B cell (primary cell): ENCODE measurements at regions not wholly inside any gene's neighbourhood (a gene's known extent, or its start where the extent isn't known, plus 50 kb on each side); places are given as distances from the start of the nearest gene placed in this dataset.

Source experiments
- EZH2 ChIP-seq: IDR thresholded peaks from 2 replicates; pipeline ENCODE4 v1.6.1; 2012; ENCODE audit warnings: borderline replicate concordance, low read depth, mild to moderate bottlenecking, moderate library complexity, low read length; ENCODE audit not compliant: insufficient read depth, poor library complexity, severe bottlenecking
- TF ChIP-seq, protein P1 (sequence below): fragments of 200-600 bp; IDR thresholded peaks from one replicate; pipeline ENCODE4 v1.8.0; 2022; ENCODE audit warnings: antibody characterized with exemption, mild to moderate bottlenecking

DNA sequence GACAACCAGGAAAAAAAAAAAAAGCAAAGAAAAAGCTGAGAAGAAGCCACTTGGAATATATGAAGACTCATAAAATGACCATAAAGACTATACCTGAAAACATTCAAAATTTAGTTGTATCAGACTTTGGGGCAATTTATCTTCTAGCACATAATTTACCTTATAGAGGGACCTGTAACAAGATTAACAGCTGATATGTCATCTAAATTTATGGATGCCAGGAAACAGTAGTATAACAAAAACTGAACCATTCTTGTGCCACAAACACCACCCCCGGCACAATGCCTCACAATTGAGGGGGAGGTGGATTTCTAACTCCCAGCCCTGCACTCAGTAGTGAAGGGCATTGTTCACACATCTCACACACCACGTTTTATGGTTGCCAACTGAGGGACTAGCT is 1352.0 kb downstream of the BRINP3 start:
- TF ChIP-seq, protein P1, sequence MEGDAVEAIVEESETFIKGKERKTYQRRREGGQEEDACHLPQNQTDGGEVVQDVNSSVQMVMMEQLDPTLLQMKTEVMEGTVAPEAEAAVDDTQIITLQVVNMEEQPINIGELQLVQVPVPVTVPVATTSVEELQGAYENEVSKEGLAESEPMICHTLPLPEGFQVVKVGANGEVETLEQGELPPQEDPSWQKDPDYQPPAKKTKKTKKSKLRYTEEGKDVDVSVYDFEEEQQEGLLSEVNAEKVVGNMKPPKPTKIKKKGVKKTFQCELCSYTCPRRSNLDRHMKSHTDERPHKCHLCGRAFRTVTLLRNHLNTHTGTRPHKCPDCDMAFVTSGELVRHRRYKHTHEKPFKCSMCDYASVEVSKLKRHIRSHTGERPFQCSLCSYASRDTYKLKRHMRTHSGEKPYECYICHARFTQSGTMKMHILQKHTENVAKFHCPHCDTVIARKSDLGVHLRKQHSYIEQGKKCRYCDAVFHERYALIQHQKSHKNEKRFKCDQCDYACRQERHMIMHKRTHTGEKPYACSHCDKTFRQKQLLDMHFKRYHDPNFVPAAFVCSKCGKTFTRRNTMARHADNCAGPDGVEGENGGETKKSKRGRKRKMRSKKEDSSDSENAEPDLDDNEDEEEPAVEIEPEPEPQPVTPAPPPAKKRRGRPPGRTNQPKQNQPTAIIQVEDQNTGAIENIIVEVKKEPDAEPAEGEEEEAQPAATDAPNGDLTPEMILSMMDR, result no peak
- TF ChIP-seq EZH2, result no peak
